ENCODE measurements at regions not wholly inside any gene's neighbourhood (a gene's known extent, or its start where the extent isn't known, plus 50 kb on each side); places are given as distances from the start of the nearest gene placed in this dataset.
"Not testable (repeated sequence)": the region's sequence is repeated elsewhere in the genome, so short reads cannot be mapped to it uniquely, and the experiment has no call there.

DNA sequence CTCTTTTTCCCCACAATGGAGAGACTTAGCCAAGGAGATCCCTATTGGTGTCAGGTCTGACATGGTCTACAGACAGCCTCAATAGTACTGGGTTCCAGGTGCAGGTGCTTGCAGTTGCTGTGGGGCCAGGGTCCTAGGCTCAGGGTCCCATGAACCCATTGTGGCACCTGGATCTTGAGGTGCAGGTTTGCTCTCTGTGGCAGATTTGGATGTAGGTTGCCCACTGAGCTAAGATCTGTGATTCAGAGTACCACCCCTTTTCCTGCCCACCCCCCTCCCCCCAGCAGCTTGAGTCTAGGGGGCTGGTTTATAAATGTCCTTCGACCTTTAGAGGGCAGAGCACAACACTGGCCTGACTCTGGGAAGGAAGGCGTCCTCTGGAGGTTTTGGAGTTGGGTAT lies 147.0 kb downstream of the APIP start (continued):
- TF ChIP-seq ZNF592 (IDR thresholded peaks at IDR 0.05) = no peak
- no peak for TF ChIP-seq SREBF2 (IDR thresholded peaks at IDR 0.05; ENCODE audit: low read length)
- TF ChIP-seq HDAC2 (IDR thresholded peaks at IDR 0.05) = no peak
- TF ChIP-seq, protein P1, sequence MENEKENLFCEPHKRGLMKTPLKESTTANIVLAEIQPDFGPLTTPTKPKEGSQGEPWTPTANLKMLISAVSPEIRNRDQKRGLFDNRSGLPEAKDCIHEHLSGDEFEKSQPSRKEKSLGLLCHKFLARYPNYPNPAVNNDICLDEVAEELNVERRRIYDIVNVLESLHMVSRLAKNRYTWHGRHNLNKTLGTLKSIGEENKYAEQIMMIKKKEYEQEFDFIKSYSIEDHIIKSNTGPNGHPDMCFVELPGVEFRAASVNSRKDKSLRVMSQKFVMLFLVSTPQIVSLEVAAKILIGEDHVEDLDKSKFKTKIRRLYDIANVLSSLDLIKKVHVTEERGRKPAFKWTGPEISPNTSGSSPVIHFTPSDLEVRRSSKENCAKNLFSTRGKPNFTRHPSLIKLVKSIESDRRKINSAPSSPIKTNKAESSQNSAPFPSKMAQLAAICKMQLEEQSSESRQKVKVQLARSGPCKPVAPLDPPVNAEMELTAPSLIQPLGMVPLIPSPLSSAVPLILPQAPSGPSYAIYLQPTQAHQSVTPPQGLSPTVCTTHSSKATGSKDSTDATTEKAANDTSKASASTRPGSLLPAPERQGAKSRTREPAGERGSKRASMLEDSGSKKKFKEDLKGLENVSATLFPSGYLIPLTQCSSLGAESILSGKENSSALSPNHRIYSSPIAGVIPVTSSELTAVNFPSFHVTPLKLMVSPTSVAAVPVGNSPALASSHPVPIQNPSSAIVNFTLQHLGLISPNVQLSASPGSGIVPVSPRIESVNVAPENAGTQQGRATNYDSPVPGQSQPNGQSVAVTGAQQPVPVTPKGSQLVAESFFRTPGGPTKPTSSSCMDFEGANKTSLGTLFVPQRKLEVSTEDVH (IDR thresholded peaks at IDR 0.05; ENCODE audit: low read depth, partially characterized antibody) = no peak
- TF ChIP-seq GATAD2B (conservative IDR thresholded peaks at IDR 0.05; ENCODE audit: low read depth) = no peak
- no peak for TF ChIP-seq TCF7 (IDR thresholded peaks at IDR 0.05; ENCODE audit: borderline replicate concordance)
- no peak for TF ChIP-seq ATF3 (IDR thresholded peaks at IDR 0.05; ENCODE audit: borderline replicate concordance, extremely low read depth, low read depth, low read length)
- TF ChIP-seq TAF1 (IDR thresholded peaks at IDR 0.05; ENCODE audit: borderline replicate concordance, low read depth, low read length) = no peak
- no peak for TF ChIP-seq EGR1 (IDR thresholded peaks at IDR 0.05; ENCODE audit: borderline replicate concordance in 1 of 2, low read depth in 2 of 2, low read length in 2 of 2)

GRCh38 chr11:34762625-34763024 lies 141.7 kb downstream of the EHF start:
- BruUV-seq (replicated peaks); H3K4me3 ChIP-seq; H3K4me1 ChIP-seq (ENCODE audit: control insufficient read depth, insufficient read depth, low read length); H3K27ac ChIP-seq (ENCODE audit: control insufficient read depth, insufficient read depth); POLR2A ChIA-PET; FAIRE-seq; SMC1A ChIA-PET (ENCODE audit: uncharacterized antibody, unreplicated experiment); ATAC-seq; in situ Hi-C loops (cut with MboI); RAD21 ChIA-PET (ENCODE audit: unreplicated experiment); H3K79me2 ChIP-seq (ENCODE audit: control insufficient read depth, insufficient read depth, low read length); H3K27me3 ChIP-seq (replicated peaks in 1 of 2; ENCODE audit: control insufficient read depth in 2 of 2, insufficient read depth in 2 of 2, low read length in 1 of 2); DNase-seq (ENCODE audit: low read depth, low spot score); H3K9me3 ChIP-seq (replicated peaks; ENCODE audit: control insufficient read depth, insufficient read depth, low read length); H4K20me1 ChIP-seq (ENCODE audit: control insufficient read depth, insufficient read depth); H3K36me3 ChIP-seq (ENCODE audit: control insufficient read depth in 2 of 2, insufficient read depth in 2 of 2, low read length in 1 of 2); H3K9ac ChIP-seq (ENCODE audit: control insufficient read depth, insufficient read depth, low read length); intact Hi-C loops (cut with micrococcal nuclease; ENCODE audit: unreplicated experiment); H3K4me2 ChIP-seq (ENCODE audit: control insufficient read depth, insufficient read depth); H2AFZ ChIP-seq (ENCODE audit: control insufficient read depth, low read depth, low read length); CTCF ChIA-PET: not testable (repeated sequence)
- 8% methylated on average over 2 of the region's 3 CpGs for WGBS (ENCODE audit: insufficient coverage, insufficient replicate concordance, low lambda C conversion rate, missing lambda C conversion rate)

Data from GM12878 (cell line).